ENCODE measurements at regions not wholly inside any gene's neighbourhood (a gene's known extent, or its start where the extent isn't known, plus 50 kb on each side); places are given as distances from the start of the nearest gene placed in this dataset.

DNA sequence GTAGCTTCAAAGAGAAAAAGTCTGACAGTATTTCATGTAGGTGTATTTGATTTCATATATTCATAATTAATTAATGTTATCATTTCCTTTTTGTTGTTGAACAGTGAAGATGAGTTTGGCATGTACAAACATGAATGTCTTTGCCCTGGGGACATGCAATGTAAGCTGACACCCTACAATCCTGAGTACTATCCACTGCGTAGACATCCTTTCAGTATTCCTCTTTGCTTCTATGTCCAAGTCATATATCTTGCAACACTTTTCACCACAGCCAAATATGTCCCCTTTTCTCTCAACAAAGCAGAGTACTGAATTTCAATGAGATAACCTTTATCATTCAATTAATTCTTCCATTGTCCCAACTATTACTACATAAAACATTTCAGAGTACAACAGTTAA, 93.6 kb downstream of the GPR37 start:
- TF ChIP-seq GABPA (IDR thresholded peaks at IDR 0.05; ENCODE audit: low read depth) = no peak
- TF ChIP-seq, protein P1, sequence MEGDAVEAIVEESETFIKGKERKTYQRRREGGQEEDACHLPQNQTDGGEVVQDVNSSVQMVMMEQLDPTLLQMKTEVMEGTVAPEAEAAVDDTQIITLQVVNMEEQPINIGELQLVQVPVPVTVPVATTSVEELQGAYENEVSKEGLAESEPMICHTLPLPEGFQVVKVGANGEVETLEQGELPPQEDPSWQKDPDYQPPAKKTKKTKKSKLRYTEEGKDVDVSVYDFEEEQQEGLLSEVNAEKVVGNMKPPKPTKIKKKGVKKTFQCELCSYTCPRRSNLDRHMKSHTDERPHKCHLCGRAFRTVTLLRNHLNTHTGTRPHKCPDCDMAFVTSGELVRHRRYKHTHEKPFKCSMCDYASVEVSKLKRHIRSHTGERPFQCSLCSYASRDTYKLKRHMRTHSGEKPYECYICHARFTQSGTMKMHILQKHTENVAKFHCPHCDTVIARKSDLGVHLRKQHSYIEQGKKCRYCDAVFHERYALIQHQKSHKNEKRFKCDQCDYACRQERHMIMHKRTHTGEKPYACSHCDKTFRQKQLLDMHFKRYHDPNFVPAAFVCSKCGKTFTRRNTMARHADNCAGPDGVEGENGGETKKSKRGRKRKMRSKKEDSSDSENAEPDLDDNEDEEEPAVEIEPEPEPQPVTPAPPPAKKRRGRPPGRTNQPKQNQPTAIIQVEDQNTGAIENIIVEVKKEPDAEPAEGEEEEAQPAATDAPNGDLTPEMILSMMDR (IDR thresholded peaks at IDR 0.05; ENCODE audit: insufficient read depth, low read length) = no peak

All from HL-60 (cell line).